ENCODE measurements at regions not wholly inside any gene's neighbourhood (a gene's known extent, or its start where the extent isn't known, plus 50 kb on each side); places are given as distances from the start of the nearest gene placed in this dataset.

- Histone ChIP-seq H3K27ac (ENCODE audit: low read depth, low read length) (no peak overlapping the region), H3K36me3 (ENCODE audit: control insufficient read depth, insufficient read depth, low read length) (no peaks in the 10 kb centered on the region), H3K9me3 (ENCODE audit: control insufficient read depth, low read length) (no peaks in the 10 kb centered on the region), H3K4me3 (ENCODE audit: low read length) (no peak overlapping the region), H3K27me3 (ENCODE audit: control insufficient read depth, insufficient read depth, low read length, poor library complexity, severe bottlenecking) (no peaks in the 10 kb centered on the region), H3K4me1 (ENCODE audit: control insufficient read depth, insufficient read depth, low read length) (no peaks in the 10 kb centered on the region), H3K9ac (ENCODE audit: extremely low read depth, low read length, poor library complexity, severe bottlenecking) (no peak overlapping the region)
- H3K4me1 Mint-ChIP-seq, result no peaks in the 10 kb centered on the region
- DNase-seq, result no peak
- no peak overlapping the region for H3K4me3 Mint-ChIP-seq
- no peaks in the 10 kb centered on the region for H3K36me3 Mint-ChIP-seq (ENCODE audit: low read depth)
- no peaks in the 10 kb centered on the region for H3K27me3 Mint-ChIP-seq (ENCODE audit: insufficient read depth)
- TF ChIP-seq CTCF (conservative IDR thresholded peaks at IDR 0.05), result no peak
- no peaks in the 10 kb centered on the region for H3K9me3 Mint-ChIP-seq
- no peak overlapping the region for H3K27ac Mint-ChIP-seq
These were observed 611.4 kb downstream of the KCTD8 start for GRCh38 chr4:43837171-43837570.

DNA sequence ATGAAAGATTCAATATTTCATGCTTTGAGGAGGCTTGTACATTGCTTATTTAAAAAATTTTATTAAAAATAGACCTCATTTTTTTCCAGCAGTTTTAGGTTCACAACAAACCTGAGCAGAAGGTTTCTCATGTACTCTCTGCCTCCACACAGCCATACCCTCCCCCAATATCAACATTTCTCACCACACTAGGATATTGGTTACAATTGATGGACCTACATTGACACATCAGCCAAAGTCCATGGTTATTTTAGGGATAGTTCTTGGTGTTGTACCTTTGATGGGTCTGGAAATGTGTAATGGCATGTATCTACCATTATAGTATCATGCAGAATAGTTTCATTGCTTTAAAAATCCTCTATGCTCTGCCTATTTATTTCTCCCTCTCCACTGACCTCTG, 611.0 kb downstream of the KCTD8 start:
- H3K36me3 Mint-ChIP-seq (ENCODE audit: low read depth), result no peaks in the 10 kb centered on the region

GRCh38 chr4:43842594-43842993, 606.0 kb downstream of the KCTD8 start:
- Histone ChIP-seq H3K9ac (ENCODE audit: extremely low read depth, low read length, poor library complexity, severe bottlenecking) (no peak overlapping the region), H3K9me3 (ENCODE audit: control insufficient read depth, low read length) (no peaks in the 10 kb centered on the region), H3K4me1 (ENCODE audit: control insufficient read depth, insufficient read depth, low read length) (no peaks in the 10 kb centered on the region), H3K27me3 (ENCODE audit: control insufficient read depth, insufficient read depth, low read length, poor library complexity, severe bottlenecking) (no peaks in the 10 kb centered on the region), H3K4me3 (ENCODE audit: low read length) (no peak overlapping the region), H3K27ac (ENCODE audit: low read depth, low read length) (no peak overlapping the region), H3K36me3 (ENCODE audit: control insufficient read depth, insufficient read depth, low read length) (no peaks in the 10 kb centered on the region)
- no peak for TF ChIP-seq CTCF (conservative IDR thresholded peaks at IDR 0.05)
- DNase-seq, result no peak
- Mint-ChIP-seq H3K4me3 (no peak overlapping the region), H3K4me1 (no peaks in the 10 kb centered on the region), H3K9me3 (peaks cover 8% of the 10 kb centered on the region), H3K27me3 (ENCODE audit: insufficient read depth) (no peaks in the 10 kb centered on the region), H3K36me3 (ENCODE audit: low read depth) (no peaks in the 10 kb centered on the region), H3K27ac (no peak overlapping the region)
- WGBS, 2 experiments (ENCODE audit: insufficient coverage in 1 of 2, insufficient read length in 1 of 2), result 87% methylated on average over 1 of the region's 1 CpG; no CpG with 5 or more reads in 1 of the 2 experiments

More for the DNA sequence above, 611.0 kb downstream of the KCTD8 start:
- no peaks in the 10 kb centered on the region for H3K9me3 Mint-ChIP-seq
- H3K4me3 Mint-ChIP-seq, result no peak overlapping the region
- Histone ChIP-seq H3K4me3 (ENCODE audit: low read length) (no peak overlapping the region), H3K9me3 (ENCODE audit: control insufficient read depth, low read length) (no peaks in the 10 kb centered on the region), H3K36me3 (ENCODE audit: control insufficient read depth, insufficient read depth, low read length) (no peaks in the 10 kb centered on the region), H3K27me3 (ENCODE audit: control insufficient read depth, insufficient read depth, low read length, poor library complexity, severe bottlenecking) (no peaks in the 10 kb centered on the region), H3K9ac (ENCODE audit: extremely low read depth, low read length, poor library complexity, severe bottlenecking) (no peak overlapping the region), H3K27ac (ENCODE audit: low read depth, low read length) (no peak overlapping the region), H3K4me1 (ENCODE audit: control insufficient read depth, insufficient read depth, low read length) (no peaks in the 10 kb centered on the region)
- no peak for DNase-seq
- H3K27ac Mint-ChIP-seq, result no peak overlapping the region
- TF ChIP-seq CTCF (conservative IDR thresholded peaks at IDR 0.05), result no peak
- H3K4me1 Mint-ChIP-seq, result no peaks in the 10 kb centered on the region
- no peaks in the 10 kb centered on the region for H3K27me3 Mint-ChIP-seq (ENCODE audit: insufficient read depth)

Measured in endodermal cell (in vitro differentiated cells).